Activated CD4-positive, alpha-beta T cell treated with anti-CD3 and anti-CD28 coated beads for 24 hours (primary cell): ENCODE measurements at regions not wholly inside any gene's neighbourhood (a gene's known extent, or its start where the extent isn't known, plus 50 kb on each side); places are given as distances from the start of the nearest gene placed in this dataset.
"Not testable (repeated sequence)": the region's sequence is repeated elsewhere in the genome, so short reads cannot be mapped to it uniquely, and the experiment has no call there.

Experiments used
- DNase-seq, 2 donors: peaks; one replicate each; pipeline ENCODE4 v3.0.0-alpha.2; 2020; ENCODE audit warnings: low read depth in 2 of 2

- no peak for DNase-seq
Observed at GRCh38 chr10:21141946-21142492, 244.9 kb upstream of the NEBL start.

GRCh38 chr10:21138769-21139340 is 241.7 kb upstream of the NEBL start:
- DNase-seq, result no peak

- no peak for DNase-seq
Observed at GRCh38 chr10:21135023-21135931, 238.2 kb upstream of the NEBL start.

GRCh38 chr10:21134645-21135022 is 237.5 kb upstream of the NEBL start:
- DNase-seq, result no peak

- no peak for DNase-seq
Observed at GRCh38 chr10:21130683-21131442, 233.8 kb upstream of the NEBL start.

- DNase-seq, result no peak
Observed at GRCh38 chr10:21130108-21130507, 233.0 kb upstream of the NEBL start.

- DNase-seq, result no peak
Observed at GRCh38 chr10:21125471-21126228, 228.5 kb upstream of the NEBL start.

GRCh38 chr10:21122907-21123306 is 225.8 kb upstream of the NEBL start:
- no peak for DNase-seq

- not testable (repeated sequence) for DNase-seq
Observed at GRCh38 chr10:21121822-21122221, 224.7 kb upstream of the NEBL start.

- DNase-seq, result no peak
Observed at GRCh38 chr10:21114683-21115082, 217.6 kb upstream of the NEBL start.

- no peak for DNase-seq
Observed at GRCh38 chr10:21110358-21110757, 213.2 kb upstream of the NEBL start.

GRCh38 chr10:21106931-21107330 is 209.8 kb upstream of the NEBL start:
- DNase-seq, result not testable (repeated sequence)

- not testable (repeated sequence) for DNase-seq
Observed at GRCh38 chr10:21105331-21105730, 208.2 kb upstream of the NEBL start.

GRCh38 chr10:21100871-21101514 is 203.9 kb upstream of the NEBL start:
- DNase-seq, result no peak

- DNase-seq, result no peak
Observed at GRCh38 chr10:21100190-21100589, 203.1 kb upstream of the NEBL start.

- DNase-seq, result no peak
Observed at GRCh38 chr10:21099291-21100062, 202.4 kb upstream of the NEBL start.

- no peak for DNase-seq
Observed at GRCh38 chr10:21097926-21098355, 200.8 kb upstream of the NEBL start.

- no peak for DNase-seq
Observed at GRCh38 chr10:21095494-21096055, 198.5 kb upstream of the NEBL start.

GRCh38 chr10:21095073-21095472 is 198.0 kb upstream of the NEBL start:
- no peak for DNase-seq
